Right lobe of liver (tissue), 6 donors: ENCODE measurements at regions not wholly inside any gene's neighbourhood (a gene's known extent, or its start where the extent isn't known, plus 50 kb on each side); places are given as distances from the start of the nearest gene placed in this dataset.

Experiments
- ATAC-seq, 4 donors: fragments of 200-7000 bp; cut with Tn5 transposase; one replicate each; pipeline ENCODE4 v1.9.1; 2020; ENCODE audit warnings: mild to moderate bottlenecking in 4 of 4, moderate library complexity in 4 of 4
- DNase-seq, 3 donors: peaks; one replicate each; pipeline ENCODE4 v3.0.0-alpha.2; 2020
- H3K27ac ChIP-seq, 3 donors: fragments of 200-600 bp; one replicate each; pipeline ENCODE4 v1.8.0; 2022
- H3K27me3 ChIP-seq, 2 donors: fragments of 200-600 bp; one replicate each; pipeline ENCODE4 v1.8.0; 2022
- H3K36me3 ChIP-seq, 4 donors: fragments of 200-600 bp; sonication (generic) in 1 of 4; one replicate each; pipeline versions ENCODE4 v1.5.1 to v1.8.0; 2017 to 2022; ENCODE audit warnings: control low read depth in 1 of 4
- H3K4me1 ChIP-seq, 4 donors: fragments of 200-600 bp; sonication (generic) in 1 of 4; one replicate each; pipeline versions ENCODE4 v1.5.1 to v1.8.0; 2017 to 2022; ENCODE audit warnings: control low read depth in 1 of 4
- H3K4me3 ChIP-seq, 3 donors: fragments of 200-600 bp; one replicate each; pipeline ENCODE4 v1.8.0; 2022
- H3K9me3 ChIP-seq, 4 donors: fragments of 200-600 bp; sonication (generic) in 1 of 4; one replicate each; pipeline versions ENCODE4 v1.5.1 to v1.8.0; 2017 to 2022; ENCODE audit warnings: control low read depth in 1 of 4
- POLR2A ChIP-seq: fragments of 450-650 bp; IDR thresholded peaks from one replicate; pipeline ENCODE4 v1.6.1; 2017; ENCODE audit warnings: antibody characterized with exemption, mild to moderate bottlenecking
- WGBS: methylation state at CpG from one replicate; pipeline ENCODE4 v1.1.6; 2018; ENCODE audit warnings: low coverage, low lambda C conversion rate; ENCODE audit not compliant: insufficient coverage; ENCODE audit errors: missing lambda C conversion rate; 5-methylcytosine and 5-hydroxymethylcytosine counted together
- intact Hi-C, 2 donors: fragments of 100-400 bp; cut with DNase I; formaldehyde crosslinking; loops; one replicate each; pipeline versions ENCODE4 v1.11.2 to v1.14.1; 2022
- TF ChIP-seq, protein P1 (sequence below), 4 donors: fragments of 200-600 bp in 3 of 4; fragments of 450-650 bp in 1 of 4; IDR thresholded peaks; one replicate each; pipeline versions ENCODE4 v1.5.1 to v1.8.0; 2016 to 2022; ENCODE audit warnings: antibody characterized with exemption in 4 of 4, mild to moderate bottlenecking in 2 of 4
- donor health status: DM: no; HTN: yes; CAD: no.
- donor health status: DM: no; HTN: no; CAD: no.
- donor health status: DM: no; HTN: no; CAD: no.
- donor health status: DM: no; HTN: yes; CAD: no.
- donor health status: DM: no; HTN: yes; CAD: no.

DNA sequence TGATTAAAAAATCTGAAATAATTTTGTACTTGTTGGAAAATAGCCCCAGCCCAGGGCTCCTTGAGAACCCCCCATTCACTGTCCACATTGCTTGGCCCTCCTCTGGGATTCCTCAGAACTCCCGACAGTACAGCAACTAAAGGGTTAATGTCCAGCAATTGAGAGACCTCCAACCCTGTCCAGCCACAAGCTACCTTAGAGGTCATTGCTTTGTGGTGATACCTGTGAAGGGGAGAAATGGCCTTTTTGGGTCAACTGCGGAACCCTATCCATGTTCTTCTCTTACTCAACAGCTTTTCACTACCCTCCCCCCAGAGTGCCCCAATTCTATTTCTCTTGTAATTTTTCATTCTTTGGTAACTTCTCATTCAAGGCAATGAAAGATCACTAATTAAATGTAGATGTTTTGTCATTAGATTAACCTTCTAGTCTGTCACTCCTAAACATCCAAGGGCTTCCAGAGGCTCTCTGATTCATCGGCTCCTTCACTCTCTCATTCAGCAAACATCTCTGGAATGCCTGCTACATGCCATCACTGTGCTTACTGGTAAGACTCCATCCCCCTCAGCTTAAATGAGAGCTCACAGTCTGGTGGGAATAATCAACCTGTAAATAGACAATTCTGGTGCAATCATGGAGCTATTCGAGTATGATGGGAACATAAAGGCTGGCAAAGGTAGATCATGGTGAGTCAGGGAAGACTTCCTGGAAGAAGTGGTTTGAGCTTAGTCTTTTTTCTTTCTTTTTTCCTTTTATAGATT is 241.4 kb upstream of the PGRMC2 start:
- DNase-seq (no peak), ATAC-seq (peak in 2 of 4 donors; percentile 22 to 88)
- H3K27me3 ChIP-seq = no peaks in the 10 kb centered on the region
- H3K4me1 ChIP-seq = peaks cover 0 to 3% (median 0%) of the 10 kb centered on the region in 4 donors
- H3K27ac ChIP-seq = no peak overlapping the region
- WGBS = 75% methylated on average over 4 of the region's 4 CpGs
- intact Hi-C loops = no loop called here
- no peak overlapping the region for H3K4me3 ChIP-seq
- TF ChIP-seq, protein P1, sequence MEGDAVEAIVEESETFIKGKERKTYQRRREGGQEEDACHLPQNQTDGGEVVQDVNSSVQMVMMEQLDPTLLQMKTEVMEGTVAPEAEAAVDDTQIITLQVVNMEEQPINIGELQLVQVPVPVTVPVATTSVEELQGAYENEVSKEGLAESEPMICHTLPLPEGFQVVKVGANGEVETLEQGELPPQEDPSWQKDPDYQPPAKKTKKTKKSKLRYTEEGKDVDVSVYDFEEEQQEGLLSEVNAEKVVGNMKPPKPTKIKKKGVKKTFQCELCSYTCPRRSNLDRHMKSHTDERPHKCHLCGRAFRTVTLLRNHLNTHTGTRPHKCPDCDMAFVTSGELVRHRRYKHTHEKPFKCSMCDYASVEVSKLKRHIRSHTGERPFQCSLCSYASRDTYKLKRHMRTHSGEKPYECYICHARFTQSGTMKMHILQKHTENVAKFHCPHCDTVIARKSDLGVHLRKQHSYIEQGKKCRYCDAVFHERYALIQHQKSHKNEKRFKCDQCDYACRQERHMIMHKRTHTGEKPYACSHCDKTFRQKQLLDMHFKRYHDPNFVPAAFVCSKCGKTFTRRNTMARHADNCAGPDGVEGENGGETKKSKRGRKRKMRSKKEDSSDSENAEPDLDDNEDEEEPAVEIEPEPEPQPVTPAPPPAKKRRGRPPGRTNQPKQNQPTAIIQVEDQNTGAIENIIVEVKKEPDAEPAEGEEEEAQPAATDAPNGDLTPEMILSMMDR (IDR thresholded peaks at IDR 0.05) = no peak
- no peak for TF ChIP-seq POLR2A
- no peaks in the 10 kb centered on the region for H3K9me3 ChIP-seq
- H3K36me3 ChIP-seq = no peaks in the 10 kb centered on the region

DNA sequence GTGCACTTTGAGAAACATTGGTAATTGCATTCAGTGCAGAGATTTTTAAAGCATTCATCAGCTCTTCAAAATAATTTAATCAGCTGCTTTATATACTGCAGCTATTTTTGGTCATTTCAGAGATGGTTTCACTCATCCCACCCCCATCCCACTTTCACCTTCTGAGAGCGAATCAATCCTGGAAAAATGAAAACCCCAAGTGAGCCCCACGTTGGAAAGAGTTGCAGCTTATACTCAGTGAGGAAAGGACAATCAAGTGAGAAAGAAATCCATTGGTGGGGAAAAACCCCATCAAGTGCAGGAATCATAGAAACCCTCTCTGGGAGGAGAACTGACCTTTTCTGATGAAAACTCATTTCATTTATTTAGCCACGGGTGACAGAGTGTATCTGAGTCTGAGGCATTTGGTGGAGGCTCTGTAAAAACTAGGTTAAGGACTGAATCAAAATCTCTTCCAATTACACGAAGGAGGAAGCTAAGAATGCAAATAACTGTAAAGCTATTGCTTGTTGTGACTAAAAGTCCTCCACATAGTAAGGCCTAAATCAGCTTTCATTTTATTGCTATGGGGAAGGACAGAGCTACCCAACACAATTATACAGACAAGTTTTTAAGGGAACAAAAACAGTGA is 240.4 kb upstream of the PGRMC2 start:
- H3K36me3 ChIP-seq = no peaks in the 10 kb centered on the region
- no peak overlapping the region for H3K27ac ChIP-seq
- H3K4me3 ChIP-seq = no peak overlapping the region
- TF ChIP-seq, protein P1 (IDR thresholded peaks at IDR 0.05) = no peak
- TF ChIP-seq POLR2A = no peak
- H3K27me3 ChIP-seq = no peaks in the 10 kb centered on the region
- WGBS = 56% methylated on average over 4 of the region's 4 CpGs
- ATAC-seq = no peak
- no peak for DNase-seq
- H3K4me1 ChIP-seq = peaks cover 0 to 3% (median 0%) of the 10 kb centered on the region in 4 donors
- H3K9me3 ChIP-seq = no peaks in the 10 kb centered on the region
- intact Hi-C loops = no loop called here

DNA sequence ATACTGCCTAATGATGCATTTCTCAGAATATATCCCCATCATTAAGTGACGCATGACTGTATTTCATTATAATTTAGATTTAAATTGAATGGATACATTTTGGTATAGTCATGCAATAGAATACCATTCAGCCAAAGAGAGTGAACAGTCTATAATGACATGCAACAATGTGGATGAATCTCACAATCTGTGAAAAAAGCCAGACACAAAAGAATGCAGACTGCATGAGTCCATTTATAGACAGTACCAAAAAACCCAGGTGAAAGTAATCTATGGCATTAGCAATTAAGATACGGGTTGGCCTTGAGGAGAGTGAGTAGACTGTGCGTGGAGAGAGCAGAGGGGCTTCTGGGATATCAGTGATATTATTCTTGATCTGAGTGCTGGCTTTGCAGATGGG is 239.7 kb upstream of the PGRMC2 start:
- WGBS = 84% methylated on average over 2 of the region's 3 CpGs
- H3K27ac ChIP-seq = no peak overlapping the region

DNA sequence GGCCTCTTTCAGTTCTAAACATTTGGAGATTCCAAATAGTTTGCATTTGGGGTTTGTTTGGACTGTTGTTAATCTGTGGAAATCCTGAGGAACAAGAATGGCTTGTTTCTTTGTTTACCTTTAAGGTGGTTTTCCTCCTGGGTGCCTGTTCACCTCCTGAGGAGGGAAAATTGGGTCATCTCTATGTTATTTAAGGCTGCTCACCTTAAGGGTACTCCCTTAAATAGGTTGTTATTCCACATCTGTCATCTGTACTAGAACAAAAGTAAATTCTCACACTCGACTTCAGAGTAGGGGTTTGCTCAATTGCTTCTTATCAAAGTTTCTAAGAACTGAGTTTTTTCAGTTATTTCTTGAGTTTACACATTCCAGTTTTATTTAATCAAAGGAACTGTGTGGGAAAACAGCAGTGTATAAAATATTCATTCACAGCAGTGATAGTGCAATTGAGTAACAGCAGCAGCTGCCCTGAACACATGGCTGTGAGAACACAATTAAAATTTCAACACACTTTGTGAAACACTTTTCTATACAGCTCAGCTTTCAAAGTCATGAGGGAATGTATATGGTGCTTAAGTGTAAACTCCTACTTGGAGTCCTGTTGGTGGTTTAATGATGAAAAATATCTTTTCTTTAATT is 238.5 kb upstream of the PGRMC2 start:
- 44% methylated on average over 1 of the region's 1 CpG for WGBS

More for the DNA sequence above, 239.7 kb upstream of the PGRMC2 start:
- peaks cover 0 to 3% (median 0%) of the 10 kb centered on the region in 4 donors for H3K4me1 ChIP-seq
- no peak overlapping the region for H3K4me3 ChIP-seq
- no peaks in the 10 kb centered on the region for H3K36me3 ChIP-seq
- H3K27me3 ChIP-seq = no peaks in the 10 kb centered on the region
- DNase-seq (no peak), ATAC-seq (no peak)
- TF ChIP-seq, protein P1 (IDR thresholded peaks at IDR 0.05) = no peak
- no peaks in the 10 kb centered on the region for H3K9me3 ChIP-seq
- intact Hi-C loops = no loop called here

More for the DNA sequence above, 238.5 kb upstream of the PGRMC2 start:
- peaks cover 0 to 3% (median 0%) of the 10 kb centered on the region in 4 donors for H3K4me1 ChIP-seq
- intact Hi-C loops = no loop called here
- DNase-seq = no peak
- H3K4me3 ChIP-seq = no peak overlapping the region
- no peaks in the 10 kb centered on the region for H3K27me3 ChIP-seq
- no peak for TF ChIP-seq POLR2A
- TF ChIP-seq, protein P1 (IDR thresholded peaks at IDR 0.05) = no peak
- no peak for ATAC-seq
- no peaks in the 10 kb centered on the region for H3K9me3 ChIP-seq
- H3K27ac ChIP-seq = no peak overlapping the region
- no peaks in the 10 kb centered on the region for H3K36me3 ChIP-seq
